ENCODE measurements at regions not wholly inside any gene's neighbourhood (a gene's known extent, or its start where the extent isn't known, plus 50 kb on each side); places are given as distances from the start of the nearest gene placed in this dataset.
"Not testable (repeated sequence)": the region's sequence is repeated elsewhere in the genome, so short reads cannot be mapped to it uniquely, and the experiment has no call there.

GRCh38 chr2:207216457-207216856 is 50.7 kb upstream of the KLF7 start:
- in situ Hi-C loops (cut with HindIII; ENCODE audit: low sequenced_read_pairs), result no loop called here

- in situ Hi-C loops (cut with HindIII; ENCODE audit: low sequenced_read_pairs), result no loop called here
Observed at GRCh38 chr2:207217442-207217841, 51.7 kb upstream of the KLF7 start.

GRCh38 chr2:207219081-207219630 is 53.4 kb upstream of the KLF7 start:
- in situ Hi-C loops (cut with HindIII; ENCODE audit: low sequenced_read_pairs), result no loop called here

GRCh38 chr2:207219676-207220501 is 54.1 kb upstream of the KLF7 start:
- in situ Hi-C loops (cut with HindIII; ENCODE audit: low sequenced_read_pairs), result loop anchor here (10.0 kb wide), 2 partner anchors 75 to 115 kb away; no protein-coding TSS in a partner anchor

- in situ Hi-C loops (cut with HindIII; ENCODE audit: low sequenced_read_pairs), result loop anchor here (10.0 kb wide), 2 partner anchors 73 to 113 kb away; no protein-coding TSS in a partner anchor
Observed at GRCh38 chr2:207221731-207222130, 56.0 kb upstream of the KLF7 start.

GRCh38 chr2:207223051-207223450 is 57.3 kb upstream of the KLF7 start:
- in situ Hi-C loops (cut with HindIII; ENCODE audit: low sequenced_read_pairs), result loop anchor here (10.0 kb wide), 2 partner anchors 72 to 112 kb away; no protein-coding TSS in a partner anchor

GRCh38 chr2:207224381-207224780 is 58.6 kb upstream of the KLF7 start:
- in situ Hi-C loops (cut with HindIII; ENCODE audit: low sequenced_read_pairs), result loop anchor here (10.0 kb wide), 2 partner anchors 70 to 110 kb away; no protein-coding TSS in a partner anchor

GRCh38 chr2:207224791-207225482 is 59.2 kb upstream of the KLF7 start:
- in situ Hi-C loops (cut with HindIII; ENCODE audit: low sequenced_read_pairs), result loop anchor here (5.0 to 10.0 kb wide), 3 partner anchors 58 to 110 kb away; partner anchors contain the start of gene KLF7

- in situ Hi-C loops (cut with HindIII; ENCODE audit: low sequenced_read_pairs), result loop anchor here (5.0 to 10.0 kb wide), 3 partner anchors 58 to 109 kb away; partner anchors contain the start of gene KLF7
Observed at GRCh38 chr2:207225773-207226172, 60.0 kb upstream of the KLF7 start.

- in situ Hi-C loops (cut with HindIII; ENCODE audit: low sequenced_read_pairs), result loop anchor here (5.0 to 10.0 kb wide), 3 partner anchors 59 to 109 kb away; partner anchors contain the start of gene KLF7
Observed at GRCh38 chr2:207226243-207226642, 60.5 kb upstream of the KLF7 start.

- in situ Hi-C loops (cut with HindIII; ENCODE audit: low sequenced_read_pairs), result loop anchor here (5.0 to 10.0 kb wide), 3 partner anchors 59 to 108 kb away; partner anchors contain the start of gene KLF7
Observed at GRCh38 chr2:207226671-207227061, 60.9 kb upstream of the KLF7 start.

GRCh38 chr2:207227062-207227748 is 61.5 kb upstream of the KLF7 start:
- in situ Hi-C loops (cut with HindIII; ENCODE audit: low sequenced_read_pairs), result loop anchor here (5.0 to 10.0 kb wide), 3 partner anchors 60 to 108 kb away; partner anchors contain the start of gene KLF7

- in situ Hi-C loops (cut with HindIII; ENCODE audit: low sequenced_read_pairs), result loop anchor here (5.0 to 10.0 kb wide), 3 partner anchors 60 to 107 kb away; partner anchors contain the start of gene KLF7
Observed at GRCh38 chr2:207227749-207228145, 62.0 kb upstream of the KLF7 start.

- in situ Hi-C loops (cut with HindIII; ENCODE audit: low sequenced_read_pairs), result loop anchor here (5.0 to 10.0 kb wide), 3 partner anchors 61 to 106 kb away; partner anchors contain the start of gene KLF7
Observed at GRCh38 chr2:207228402-207228801, 62.7 kb upstream of the KLF7 start.

GRCh38 chr2:207229161-207229560 is 63.4 kb upstream of the KLF7 start:
- in situ Hi-C loops (cut with HindIII; ENCODE audit: low sequenced_read_pairs), result loop anchor here (5.0 to 10.0 kb wide), 3 partner anchors 62 to 106 kb away; partner anchors contain the start of gene KLF7

GRCh38 chr2:207230261-207231105 is 64.7 kb upstream of the KLF7 start:
- in situ Hi-C loops (cut with HindIII; ENCODE audit: low sequenced_read_pairs), result no loop called here

- in situ Hi-C loops (cut with HindIII; ENCODE audit: low sequenced_read_pairs), result no loop called here
Observed at GRCh38 chr2:207231106-207231865, 65.5 kb upstream of the KLF7 start.

- in situ Hi-C loops (cut with HindIII; ENCODE audit: low sequenced_read_pairs), result no loop called here
Observed at GRCh38 chr2:207231967-207232366, 66.2 kb upstream of the KLF7 start.

- in situ Hi-C loops (cut with HindIII; ENCODE audit: low sequenced_read_pairs), result not testable (repeated sequence)
Observed at GRCh38 chr2:207233141-207233540, 67.4 kb upstream of the KLF7 start.
